MCF 10A (cell line): ENCODE measurements at regions not wholly inside any gene's neighbourhood (a gene's known extent, or its start where the extent isn't known, plus 50 kb on each side); places are given as distances from the start of the nearest gene placed in this dataset.

Experiments used
- BruUV-seq: library from RNA; stranded (reverse); fragments of 400-500 nt; replicated peaks from 2 replicates; lab custom pipeline; 2021; lab: Mats Ljungman, UMichigan
- CTCF ChIA-PET: fragments of 300-600 bp; sonication (Branson Sonifier 250); formaldehyde crosslinking; extraction: SDS; loops from one replicate; lab custom pipeline; 2021; ENCODE audit warnings: antibody characterized with exemption, inconsistent platforms; lab: Yijun Ruan, JAX
- POLR2A ChIA-PET: fragments of 300-600, 350-650 bp; sonication (Branson Sonifier 250); formaldehyde crosslinking; extraction: SDS; loops from one replicate; lab custom pipeline; 2020; ENCODE audit warnings: antibody characterized with exemption, inconsistent platforms; lab: Yijun Ruan, JAX
- DNase-seq: peaks from one replicate; pipeline ENCODE4 v3.0.0-alpha.2; 2018; ENCODE audit not compliant: unreplicated experiment
- H3K27ac Mint-ChIP-seq: one replicate; pipeline ENCODE4 v1.8.0; 2022; ENCODE audit warnings: mild to moderate bottlenecking, low read depth, mixed read lengths; ENCODE audit not compliant: unreplicated experiment
- H3K27me3 Mint-ChIP-seq: one replicate; pipeline ENCODE4 v1.8.0; 2022; ENCODE audit warnings: mixed read lengths; ENCODE audit not compliant: insufficient read depth, unreplicated experiment
- H3K36me3 Mint-ChIP-seq: one replicate; pipeline ENCODE4 v1.8.0; 2022; ENCODE audit warnings: mild to moderate bottlenecking, moderate library complexity, mixed read lengths; ENCODE audit not compliant: insufficient read depth, unreplicated experiment
- H3K4me1 Mint-ChIP-seq: one replicate; pipeline ENCODE4 v1.8.0; 2022; ENCODE audit warnings: mixed read lengths; ENCODE audit not compliant: insufficient read depth, unreplicated experiment
- H3K4me3 Mint-ChIP-seq: one replicate; pipeline ENCODE4 v1.8.0; 2022; ENCODE audit warnings: mild to moderate bottlenecking, moderate library complexity, mixed read lengths; ENCODE audit not compliant: unreplicated experiment
- H3K9me3 Mint-ChIP-seq: one replicate; pipeline ENCODE4 v1.8.0; 2022; ENCODE audit warnings: mixed read lengths; ENCODE audit not compliant: unreplicated experiment
- CTCF ChIP-seq: fragments of 200-600 bp; IDR thresholded peaks from one replicate; pipeline ENCODE4 v1.8.0; 2022; ENCODE audit warnings: antibody characterized with exemption, mild to moderate bottlenecking; ENCODE audit not compliant: unreplicated experiment
- intact Hi-C: fragments of 100-400 bp; cut with micrococcal nuclease; formaldehyde crosslinking; loops from 2 replicates; pipeline ENCODE4 v1.14.1; 2022

DNA sequence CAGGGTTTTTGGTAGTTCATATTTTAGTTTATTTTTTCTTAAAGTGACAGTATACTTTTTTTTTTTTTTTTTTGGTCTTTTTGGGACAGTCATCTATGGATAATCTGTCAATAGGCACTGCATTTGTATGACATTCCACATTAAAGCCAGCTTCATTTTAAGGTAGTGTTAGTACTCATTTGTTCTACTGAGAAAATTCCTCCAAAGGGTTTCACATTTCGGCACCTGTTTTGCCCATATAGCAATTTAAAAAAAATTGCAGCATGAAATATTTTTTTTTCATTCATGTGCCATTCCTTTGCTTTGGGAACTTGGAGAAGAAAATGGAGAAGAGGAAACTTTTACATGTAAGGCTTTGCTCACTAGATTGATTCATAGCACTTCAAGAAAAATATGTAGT lies 276.3 kb upstream of the TCF4 start:
- H3K27ac Mint-ChIP-seq: no peak overlapping the region
- no peak for TF ChIP-seq CTCF
- no peaks in the 10 kb centered on the region for H3K27me3 Mint-ChIP-seq
- H3K4me3 Mint-ChIP-seq: no peak overlapping the region
- ChIA-PET CTCF (no interaction called here), POLR2A (no interaction called here)
- H3K36me3 Mint-ChIP-seq: no peaks in the 10 kb centered on the region
- peaks cover 6% of the 10 kb centered on the region for H3K4me1 Mint-ChIP-seq
- intact Hi-C loops: loop anchor here (5.0 kb wide), 2 partner anchors 222 to 522 kb away; no protein-coding TSS in a partner anchor
- no peak for DNase-seq
- H3K9me3 Mint-ChIP-seq: no peaks in the 10 kb centered on the region
- BruUV-seq: no TSS peak

- TF ChIP-seq CTCF: no peak
- no TSS peak for BruUV-seq
- DNase-seq: no peak
- H3K27me3 Mint-ChIP-seq: no peaks in the 10 kb centered on the region
- ChIA-PET POLR2A (no interaction called here), CTCF (interaction anchor here (0.6 kb wide), 1 partner anchor 847 kb away, joined by 3 read pairs; no protein-coding TSS in a partner anchor)
- H3K4me1 Mint-ChIP-seq: peaks cover 6% of the 10 kb centered on the region
- no peak overlapping the region for H3K4me3 Mint-ChIP-seq
- no peaks in the 10 kb centered on the region for H3K9me3 Mint-ChIP-seq
- no peaks in the 10 kb centered on the region for H3K36me3 Mint-ChIP-seq
- intact Hi-C loops: loop anchor here (5.0 kb wide), 2 partner anchors 222 to 522 kb away; no protein-coding TSS in a partner anchor
- H3K27ac Mint-ChIP-seq: no peak overlapping the region
Measured at GRCh38 chr18:55863876-55864275, 275.9 kb upstream of the TCF4 start.

- CTCF ChIA-PET: interaction anchor here (0.6 to 0.9 kb wide), 2 partner anchors 711 to 848 kb away, joined by 3 to 4 read pairs; no protein-coding TSS in a partner anchor
- peaks cover 6% of the 10 kb centered on the region for H3K4me1 Mint-ChIP-seq
- BruUV-seq: no TSS peak
- no peak overlapping the region for H3K27ac Mint-ChIP-seq
- H3K27me3 Mint-ChIP-seq: no peaks in the 10 kb centered on the region
- H3K9me3 Mint-ChIP-seq: no peaks in the 10 kb centered on the region
- no peak for DNase-seq
- no peak overlapping the region for H3K4me3 Mint-ChIP-seq
- intact Hi-C loops: loop anchor here (5.0 kb wide), 2 partner anchors 221 to 521 kb away; no protein-coding TSS in a partner anchor
- POLR2A ChIA-PET: interaction anchor here (0.8 kb wide), 1 partner anchor 19 kb away, joined by 3 read pairs; no protein-coding TSS in a partner anchor
- no peak for TF ChIP-seq CTCF
- no peaks in the 10 kb centered on the region for H3K36me3 Mint-ChIP-seq
Measured at GRCh38 chr18:55863391-55863706, 275.4 kb upstream of the TCF4 start.

GRCh38 chr18:55862693-55863390 lies 274.9 kb upstream of the TCF4 start:
- BruUV-seq: no TSS peak
- Mint-ChIP-seq H3K27ac (no peak overlapping the region), H3K27me3 (no peaks in the 10 kb centered on the region), H3K4me1 (peaks cover 7% of the 10 kb centered on the region), H3K9me3 (no peaks in the 10 kb centered on the region), H3K4me3 (no peak overlapping the region), H3K36me3 (no peaks in the 10 kb centered on the region)
- ChIA-PET POLR2A (interaction anchor here (0.8 kb wide), 1 partner anchor 19 kb away, joined by 3 read pairs; no protein-coding TSS in a partner anchor), CTCF (interaction anchor here (0.6 to 0.9 kb wide), 2 partner anchors 712 to 848 kb away, joined by 3 to 4 read pairs; no protein-coding TSS in a partner anchor)
- no peak for TF ChIP-seq CTCF
- DNase-seq: no peak
- intact Hi-C loops: loop anchor here (5.0 kb wide), 2 partner anchors 221 to 521 kb away; no protein-coding TSS in a partner anchor
